HG02981 (cell line): ENCODE measurements at regions not wholly inside any gene's neighbourhood (a gene's known extent, or its start where the extent isn't known, plus 50 kb on each side); places are given as distances from the start of the nearest gene placed in this dataset.

Source experiments
- ATAC-seq: cut with Tn5 transposase; IDR thresholded peaks from one replicate; pipeline ENCODE4 v1.9.1; 2021; ENCODE audit warnings: mild to moderate bottlenecking, moderate library complexity; ENCODE audit not compliant: unreplicated experiment

DNA sequence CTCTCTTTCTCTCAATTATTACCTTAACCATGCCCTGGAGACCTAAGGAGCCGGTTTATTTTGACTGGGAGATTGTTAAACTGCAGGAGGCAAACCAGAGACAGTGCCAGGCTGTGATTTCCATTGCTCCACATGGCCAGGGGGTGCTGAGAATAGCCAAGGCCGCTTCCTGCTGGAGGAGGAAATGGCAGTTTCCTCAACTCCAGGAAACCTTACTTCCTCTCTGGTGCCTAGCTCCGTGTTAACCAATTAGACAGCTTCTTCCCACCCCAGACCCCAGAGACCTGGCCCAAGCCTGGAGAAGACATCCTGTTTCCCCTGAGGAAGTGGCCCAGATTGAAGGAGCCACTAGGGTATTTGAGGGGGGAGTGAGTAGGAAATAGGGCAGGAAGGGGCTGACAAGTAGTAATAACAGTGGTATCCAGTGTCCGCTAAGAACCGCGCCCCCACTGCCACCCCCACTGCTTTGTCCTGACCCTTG, 161.2 kb downstream of the PLPP3 start:
- ATAC-seq: no peak

DNA sequence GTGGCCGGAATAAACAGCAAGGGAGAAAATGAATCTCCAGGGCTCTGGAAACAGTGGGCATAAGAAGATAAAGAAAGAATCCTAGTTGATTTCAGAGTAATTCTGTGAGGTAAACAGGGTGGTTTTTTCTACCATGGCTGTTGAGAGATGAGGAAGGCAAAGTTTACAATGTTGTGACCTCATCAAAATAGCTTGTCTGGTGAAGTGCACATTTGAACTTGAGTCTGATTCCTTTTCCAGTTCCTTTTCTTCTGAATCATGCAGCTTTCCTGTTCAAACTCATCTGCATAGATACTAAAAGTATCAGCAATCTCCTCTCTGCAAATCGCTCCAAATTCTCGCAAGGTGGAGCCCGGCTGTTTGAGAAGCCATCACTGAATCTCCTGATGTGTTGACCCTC, 161.7 kb downstream of the PLPP3 start:
- no peak for ATAC-seq

DNA sequence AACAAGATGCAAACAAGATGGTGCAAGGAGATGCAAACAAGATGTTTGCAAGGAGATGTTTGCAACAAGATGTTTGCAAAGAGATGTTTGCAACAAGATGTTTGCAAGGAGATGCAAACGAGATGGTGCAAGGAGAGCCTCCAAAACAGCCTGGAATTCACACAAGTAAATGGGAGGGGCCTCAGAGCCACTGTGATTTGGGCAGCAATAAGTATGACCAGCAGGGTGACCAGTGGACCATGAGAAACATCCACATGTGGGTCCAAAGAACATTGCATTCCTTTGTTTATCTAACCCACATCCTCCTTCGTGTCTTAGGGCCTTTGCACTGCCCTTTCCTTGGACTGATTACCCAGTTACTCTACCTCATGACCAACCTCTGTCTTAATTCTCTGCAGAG, 162.9 kb downstream of the PLPP3 start:
- no peak for ATAC-seq

DNA sequence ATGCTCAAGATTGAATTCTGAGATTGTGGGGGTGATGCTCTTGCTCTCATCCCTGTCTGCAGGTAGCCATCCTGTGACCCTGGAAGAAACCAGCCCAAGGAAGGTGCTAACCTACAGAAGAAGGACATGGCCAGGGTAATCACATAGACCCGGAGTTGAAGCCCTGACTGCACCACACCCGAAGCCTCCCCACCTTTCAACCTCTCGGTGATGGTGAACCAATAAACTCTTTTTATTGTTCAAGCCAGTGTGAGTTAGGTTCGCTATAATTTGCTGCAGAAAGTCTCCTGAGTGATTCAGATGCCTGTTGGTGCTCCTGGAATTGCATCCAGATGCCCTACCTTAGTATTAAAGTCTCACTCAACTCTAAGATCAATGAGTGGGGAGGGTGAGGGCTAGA, 163.6 kb downstream of the PLPP3 start:
- no peak for ATAC-seq

DNA sequence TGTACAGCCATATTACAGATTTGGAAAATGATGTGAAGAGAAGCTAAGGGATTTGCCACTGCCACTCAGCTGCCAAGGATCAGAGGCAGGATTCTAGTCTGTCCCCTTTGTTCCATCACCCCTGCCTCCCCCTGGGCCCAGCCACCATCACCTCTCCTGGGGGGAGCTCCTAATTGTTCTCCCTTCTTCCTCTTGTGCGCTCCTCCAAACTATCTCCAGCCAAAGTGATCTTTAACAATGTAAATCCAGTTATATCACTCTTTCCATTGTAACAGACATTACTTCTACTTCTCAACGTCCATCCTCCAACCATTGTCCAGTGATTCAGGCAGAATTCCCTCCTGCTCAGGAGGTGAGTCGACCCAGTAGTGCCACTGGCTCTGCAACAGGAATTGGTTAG, 164.1 kb downstream of the PLPP3 start:
- no peak for ATAC-seq

- no peak for ATAC-seq
Observed at GRCh38 chr1:56414728-56415224, 164.6 kb downstream of the PLPP3 start.

DNA sequence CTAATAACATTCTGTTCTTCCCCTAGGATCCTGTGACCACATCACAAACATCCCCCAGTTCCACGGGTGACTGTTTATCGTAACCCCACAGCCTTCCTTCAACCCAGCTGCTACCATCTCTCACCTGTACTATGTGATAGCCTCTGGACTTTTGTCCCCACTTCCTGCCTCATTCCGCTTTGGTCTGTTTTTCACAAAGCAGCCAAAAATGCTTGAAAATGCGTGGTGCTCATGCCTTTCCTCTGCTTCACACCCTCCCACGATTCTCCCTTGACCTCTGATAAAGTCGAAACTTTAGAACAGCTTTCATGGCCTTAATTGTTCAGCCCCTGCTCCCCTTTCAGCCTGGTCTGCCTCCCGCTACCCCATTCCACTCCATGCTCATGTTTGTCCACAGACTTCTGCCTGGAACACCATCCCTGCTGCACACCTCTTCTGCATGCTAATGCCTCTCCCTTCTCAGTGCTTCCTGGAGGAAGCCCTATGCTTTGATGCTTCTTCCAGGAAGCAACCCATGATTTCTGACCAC, 165.6 kb downstream of the PLPP3 start:
- ATAC-seq: no peak

DNA sequence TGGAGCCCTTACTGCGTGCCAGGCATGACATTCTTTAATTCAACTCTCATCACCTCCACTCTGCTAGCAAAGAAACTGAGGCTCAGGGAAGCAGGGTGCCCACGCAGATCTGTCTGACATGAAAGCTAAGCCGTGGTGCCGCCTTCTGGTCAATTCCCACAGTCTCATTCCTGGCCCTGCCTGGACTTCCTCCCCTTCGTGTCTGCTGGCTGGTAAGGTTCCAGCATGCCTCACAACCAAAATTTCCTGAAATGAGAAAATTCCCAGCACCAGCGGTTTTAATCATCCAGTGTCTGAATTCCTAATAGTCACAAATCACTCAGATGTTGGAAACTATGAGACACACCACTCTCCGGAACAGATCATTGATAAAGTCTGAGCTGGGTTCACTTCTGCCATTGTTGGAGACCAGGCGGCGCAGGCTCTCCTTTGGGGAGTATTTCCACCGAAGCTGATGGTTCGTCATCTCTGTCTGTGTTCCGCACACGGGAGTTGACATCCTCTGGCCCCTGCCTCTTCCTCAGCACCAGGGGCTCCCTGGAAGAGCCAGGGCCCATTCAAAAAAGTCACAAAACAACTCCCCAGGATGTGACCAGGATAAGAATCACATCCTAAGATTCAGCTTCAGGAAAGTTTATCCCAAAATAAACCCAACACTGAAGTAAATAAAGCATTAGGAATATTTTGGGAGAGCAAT, 167.7 kb downstream of the PLPP3 start:
- no peak for ATAC-seq

GRCh38 chr1:56411021-56411420, 168.3 kb downstream of the PLPP3 start:
- no peak for ATAC-seq

DNA sequence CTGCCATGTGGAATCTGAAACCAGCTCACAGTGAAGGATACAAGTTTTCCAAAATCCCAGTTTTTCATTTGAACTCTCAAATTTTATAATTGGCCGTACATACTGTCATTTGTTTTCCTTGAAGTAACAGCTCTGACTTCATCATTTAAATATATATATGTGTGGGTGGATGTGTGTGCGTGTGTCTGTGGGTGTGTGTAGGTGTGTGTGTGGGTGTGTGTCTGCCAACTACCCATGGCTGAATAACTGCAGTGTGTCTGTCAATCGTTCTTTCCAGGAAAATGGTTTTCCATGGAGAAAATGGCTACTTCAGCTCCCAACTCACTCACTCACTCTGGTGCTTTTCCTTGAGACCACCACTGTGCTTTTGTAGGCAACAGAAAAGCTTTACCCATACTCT, 169.0 kb downstream of the PLPP3 start:
- ATAC-seq: no peak

DNA sequence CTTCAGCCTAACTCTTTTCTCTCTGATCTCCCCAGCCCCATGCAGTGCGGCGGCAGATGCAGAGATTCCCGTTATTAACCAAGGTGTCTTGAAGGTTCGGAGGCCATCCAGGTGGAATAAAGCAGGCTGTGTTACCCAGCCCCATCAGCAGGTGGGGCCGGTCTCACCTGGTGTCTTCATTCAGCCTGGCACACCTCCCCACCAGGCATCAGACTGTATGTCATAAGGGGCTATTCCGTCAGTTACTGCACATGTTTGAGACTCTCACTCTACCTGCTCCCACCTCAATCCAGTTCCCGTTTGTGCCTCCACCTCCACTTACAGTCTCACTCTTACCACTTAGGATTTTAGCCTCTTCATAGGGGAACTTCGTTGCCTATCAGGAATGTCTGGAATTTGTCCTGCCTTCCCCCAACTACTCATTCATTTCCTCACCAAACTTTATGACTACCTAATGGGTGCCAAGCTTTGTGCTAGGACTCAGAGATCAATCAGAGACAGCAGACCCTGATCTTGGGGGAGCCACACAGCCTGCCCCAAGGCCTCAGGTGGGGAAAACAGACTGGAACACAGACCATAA, 170.2 kb downstream of the PLPP3 start:
- no peak for ATAC-seq

GRCh38 chr1:56406821-56407220, 172.5 kb downstream of the PLPP3 start:
- no peak for ATAC-seq

DNA sequence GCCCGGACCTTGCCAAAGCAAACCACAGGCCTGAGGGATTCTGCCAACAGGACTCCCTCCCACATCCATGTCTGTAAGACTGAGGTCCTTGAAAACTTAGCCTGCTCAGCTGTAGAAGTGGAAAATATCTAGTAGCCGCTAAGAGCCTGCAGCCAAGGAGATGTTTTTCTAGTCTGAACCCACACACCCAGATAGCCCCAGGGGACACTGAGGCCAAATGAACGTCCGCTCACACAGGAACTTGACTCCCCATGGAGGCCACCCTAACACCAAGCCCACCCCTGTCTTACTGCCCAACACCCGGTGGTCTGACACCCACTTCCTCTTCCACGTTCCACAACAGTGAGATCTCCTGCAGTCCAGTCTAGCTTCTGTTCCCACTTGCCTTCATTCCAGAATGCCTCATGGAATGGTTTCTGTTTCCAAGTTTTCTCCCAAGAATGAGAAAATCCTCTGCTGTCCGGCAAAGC, 174.8 kb downstream of the PLPP3 start:
- no peak for ATAC-seq

DNA sequence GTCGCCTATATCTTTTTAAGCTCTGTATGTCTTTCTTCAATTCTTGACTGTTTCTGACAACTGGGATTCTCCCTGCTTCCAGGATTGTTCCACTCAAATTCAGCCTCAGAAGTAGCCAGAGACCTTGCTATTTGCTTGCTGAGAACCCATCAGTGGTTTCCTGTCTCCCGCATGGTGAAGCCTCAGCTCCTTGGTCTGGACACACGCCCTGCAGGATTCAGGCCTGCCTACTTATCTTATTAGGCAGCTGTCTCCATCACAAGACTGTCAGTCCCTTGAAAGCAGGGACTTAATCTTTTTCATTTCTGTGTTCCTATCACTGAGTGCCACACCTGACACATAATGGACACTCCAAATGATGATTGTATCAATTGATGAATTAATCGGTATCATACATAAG, 175.3 kb downstream of the PLPP3 start:
- no peak for ATAC-seq

DNA sequence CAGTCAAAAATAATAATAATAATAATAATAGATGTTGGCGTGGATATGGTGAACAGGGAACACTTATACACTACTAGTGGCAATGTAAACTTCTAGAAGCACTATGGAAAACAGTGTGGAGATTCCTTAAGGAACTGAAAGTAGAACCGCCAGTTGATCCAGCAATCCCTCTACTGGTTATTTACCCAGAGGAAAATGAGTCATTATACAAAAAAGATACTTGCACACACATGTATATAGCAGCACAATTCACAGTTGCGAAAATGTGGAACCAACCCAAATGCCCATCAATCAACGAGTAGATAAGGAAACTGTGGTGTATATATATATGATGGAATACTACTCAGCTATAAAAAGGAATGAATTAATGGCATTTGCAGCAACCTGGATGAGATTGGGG, 176.0 kb downstream of the PLPP3 start:
- ATAC-seq: no peak

DNA sequence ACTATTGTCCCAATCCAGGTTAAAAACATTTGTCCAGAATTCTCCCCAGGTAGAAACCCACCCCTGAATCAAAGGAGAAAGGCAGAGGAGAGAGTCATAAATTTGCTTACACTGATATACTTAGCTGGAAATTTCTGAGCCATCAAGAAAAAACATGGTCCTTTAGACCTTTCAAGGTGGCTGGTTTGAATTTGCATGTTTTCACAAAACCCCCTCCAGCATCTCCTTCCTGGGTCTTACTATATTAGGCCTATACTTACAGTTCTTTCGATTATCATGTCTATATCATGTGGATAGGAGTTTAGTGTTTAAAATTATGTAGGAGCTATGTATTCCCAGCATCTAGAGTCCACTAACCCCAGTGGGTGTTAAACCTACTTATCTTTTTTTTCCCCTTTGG, 178.2 kb downstream of the PLPP3 start:
- ATAC-seq: no peak

GRCh38 chr1:56400526-56400925, 178.8 kb downstream of the PLPP3 start:
- ATAC-seq: no peak

DNA sequence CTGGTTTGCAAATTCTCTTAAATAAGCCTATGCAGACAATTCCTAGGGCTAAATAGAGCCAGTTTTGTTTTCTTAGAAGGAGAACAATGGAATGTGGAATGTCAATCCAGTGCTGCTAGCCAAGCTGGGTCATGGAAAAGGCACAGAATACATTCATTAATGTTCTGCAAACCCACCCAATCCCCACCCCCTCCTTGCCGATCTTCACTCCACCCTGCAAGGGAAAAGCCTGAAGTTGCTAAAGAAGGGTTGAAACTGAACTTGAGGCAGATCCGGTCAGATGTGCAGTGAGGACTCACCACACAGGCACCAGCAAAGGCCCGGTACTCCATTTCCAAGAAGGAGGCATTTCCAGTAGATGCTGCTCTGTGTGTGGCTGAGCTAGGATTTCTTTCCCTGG, 179.6 kb downstream of the PLPP3 start:
- no peak for ATAC-seq

GRCh38 chr1:56399326-56399725, 180.0 kb downstream of the PLPP3 start:
- ATAC-seq: no peak

- no peak for ATAC-seq
Observed at GRCh38 chr1:56397811-56398231, 181.5 kb downstream of the PLPP3 start.

DNA sequence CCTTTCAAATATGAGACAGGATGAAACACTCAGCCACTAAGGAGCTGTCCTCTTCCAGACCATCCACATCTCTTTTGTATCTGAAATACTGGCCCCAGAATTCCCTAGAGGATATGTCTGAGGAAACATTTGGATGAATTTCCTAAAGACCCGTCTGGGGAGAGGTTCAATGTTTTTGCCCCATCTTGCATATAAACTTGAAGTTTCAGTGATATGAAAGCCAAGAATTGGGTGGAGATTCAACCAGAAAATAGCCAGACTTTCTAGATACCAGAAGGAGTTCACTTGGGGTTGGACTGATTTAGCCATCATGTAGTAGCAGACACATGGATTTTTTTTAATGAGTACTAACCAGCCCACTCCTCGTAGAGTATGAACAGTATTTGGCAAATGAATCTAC, 182.0 kb downstream of the PLPP3 start:
- ATAC-seq: no peak

DNA sequence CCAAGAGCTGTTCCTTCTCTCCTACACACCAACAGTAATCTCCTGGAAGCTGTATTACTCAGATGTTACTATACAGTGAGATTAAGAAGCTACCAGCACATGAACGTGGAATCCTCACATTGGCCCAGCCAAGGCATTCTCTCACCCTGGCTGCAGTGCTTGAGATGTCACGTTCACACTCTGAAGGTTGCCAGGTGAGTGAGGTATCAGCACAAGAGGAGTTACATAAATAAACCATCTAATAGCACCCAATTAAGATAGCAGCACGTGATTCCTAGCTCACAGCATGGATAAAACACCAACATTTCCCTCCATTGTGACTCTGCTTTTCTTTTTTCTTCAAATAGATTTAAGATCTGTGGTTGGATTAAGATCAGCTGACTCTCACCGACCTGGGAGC, 182.8 kb downstream of the PLPP3 start:
- no peak for ATAC-seq
